ENCODE measurements at regions not wholly inside any gene's neighbourhood (a gene's known extent, or its start where the extent isn't known, plus 50 kb on each side); places are given as distances from the start of the nearest gene placed in this dataset.

GRCh38 chr2:107697385-107697784, 129.3 kb upstream of the RGPD4 start:
- no peak for TF ChIP-seq POLR2A (IDR thresholded peaks at IDR 0.05)
- no peak for TF ChIP-seq CTCF (IDR thresholded peaks at IDR 0.05)
- no peak for TF ChIP-seq EP300 (IDR thresholded peaks at IDR 0.05)
- no peak for TF ChIP-seq POLR2AphosphoS5 (IDR thresholded peaks at IDR 0.05)

Data from upper lobe of left lung (tissue), 4 donors.